Fibroblast of lung (primary cell): ENCODE measurements at regions not wholly inside any gene's neighbourhood (a gene's known extent, or its start where the extent isn't known, plus 50 kb on each side); places are given as distances from the start of the nearest gene placed in this dataset.
A peak's percentile ranks its signal among the peaks of the same experiment; 100 is the strongest.

Experiments used
- DNase-seq, 2 donors: peaks; one replicate each; pipeline versions ENCODE4 v3.0.0 to v3.0.0-alpha.2; 2010; ENCODE audit warnings: low read depth in 2 of 2
- H2AFZ ChIP-seq: 2 replicates; pipeline ENCODE4 v1.5.1; 2012; ENCODE audit warnings: low read length, control low read depth, inconsistent platforms
- H3K27ac ChIP-seq: 2 replicates; pipeline ENCODE4 v1.5.1; 2011; ENCODE audit warnings: low read length, control low read depth; ENCODE audit not compliant: insufficient read depth
- H3K27me3 ChIP-seq: 2 replicates; pipeline ENCODE4 v1.5.1; 2011; ENCODE audit warnings: mild to moderate bottlenecking, low read length; ENCODE audit not compliant: control insufficient read depth, insufficient read depth
- H3K36me3 ChIP-seq: 2 replicates; pipeline ENCODE4 v1.5.1; 2011; ENCODE audit warnings: low read length; ENCODE audit not compliant: control insufficient read depth, insufficient read depth
- H3K4me1 ChIP-seq: 2 replicates; pipeline ENCODE4 v1.5.1; 2011; ENCODE audit warnings: low read length; ENCODE audit not compliant: control insufficient read depth, insufficient read depth; ENCODE audit errors: extremely low read depth
- H3K4me2 ChIP-seq: 2 replicates; pipeline ENCODE4 v1.5.1; 2011; ENCODE audit warnings: low read length, control low read depth; ENCODE audit not compliant: insufficient read depth; ENCODE audit errors: extremely low read depth
- H3K4me3 ChIP-seq, 4 experiments: fragments of 200-600 bp in 1 of 4; sonication (generic) in 1 of 4; replicated peaks in 1 of 4; 2 replicates each; pipeline ENCODE4 v1.5.1; 2011 to 2016; ENCODE audit warnings: low read length in 4 of 4, low read depth in 3 of 4, mild to moderate bottlenecking in 3 of 4, control low read depth in 2 of 4, inconsistent platforms in 1 of 4, mixed read lengths in 1 of 4; ENCODE audit not compliant: insufficient read depth in 1 of 4; ENCODE audit errors: control extremely low read depth in 1 of 4
- H3K79me2 ChIP-seq: 2 replicates; pipeline ENCODE4 v1.5.1; 2012; ENCODE audit warnings: mild to moderate bottlenecking, low read length, inconsistent platforms; ENCODE audit not compliant: control insufficient read depth, insufficient read depth
- H3K9ac ChIP-seq: 2 replicates; pipeline ENCODE4 v1.5.1; 2011; ENCODE audit warnings: mild to moderate bottlenecking, low read length, control low read depth; ENCODE audit not compliant: insufficient read depth
- H3K9me3 ChIP-seq: 2 replicates; pipeline ENCODE4 v1.5.1; 2012; ENCODE audit warnings: low read depth, low read length; ENCODE audit not compliant: control insufficient read depth, insufficient read depth
- H4K20me1 ChIP-seq: 2 replicates; pipeline ENCODE4 v1.5.1; 2011; ENCODE audit warnings: low read length; ENCODE audit not compliant: control insufficient read depth, insufficient read depth; ENCODE audit errors: extremely low read depth
- EZH2 ChIP-seq: IDR thresholded peaks from 2 replicates; pipeline ENCODE4 v1.5.1; 2012; ENCODE audit warnings: low read length, control low read depth, mild to moderate bottlenecking; ENCODE audit errors: missing control alignments
- TF ChIP-seq, protein P1 (sequence below), 2 donors: IDR thresholded peaks in 1 of 2; conservative IDR thresholded peaks in 1 of 2; 1 replicate in 1 of 2; 2 replicates in 1 of 2; pipeline ENCODE4 v1.5.1; 2011 to 2012; ENCODE audit warnings: low read length in 2 of 2, control low read depth in 1 of 2, inconsistent platforms in 1 of 2, low read depth in 1 of 2, mild to moderate bottlenecking in 1 of 2

- no peaks in the 10 kb centered on the region for H3K36me3 ChIP-seq
- peak in 1 of 2 donors; percentile 77 for DNase-seq
- TF ChIP-seq, protein P1, sequence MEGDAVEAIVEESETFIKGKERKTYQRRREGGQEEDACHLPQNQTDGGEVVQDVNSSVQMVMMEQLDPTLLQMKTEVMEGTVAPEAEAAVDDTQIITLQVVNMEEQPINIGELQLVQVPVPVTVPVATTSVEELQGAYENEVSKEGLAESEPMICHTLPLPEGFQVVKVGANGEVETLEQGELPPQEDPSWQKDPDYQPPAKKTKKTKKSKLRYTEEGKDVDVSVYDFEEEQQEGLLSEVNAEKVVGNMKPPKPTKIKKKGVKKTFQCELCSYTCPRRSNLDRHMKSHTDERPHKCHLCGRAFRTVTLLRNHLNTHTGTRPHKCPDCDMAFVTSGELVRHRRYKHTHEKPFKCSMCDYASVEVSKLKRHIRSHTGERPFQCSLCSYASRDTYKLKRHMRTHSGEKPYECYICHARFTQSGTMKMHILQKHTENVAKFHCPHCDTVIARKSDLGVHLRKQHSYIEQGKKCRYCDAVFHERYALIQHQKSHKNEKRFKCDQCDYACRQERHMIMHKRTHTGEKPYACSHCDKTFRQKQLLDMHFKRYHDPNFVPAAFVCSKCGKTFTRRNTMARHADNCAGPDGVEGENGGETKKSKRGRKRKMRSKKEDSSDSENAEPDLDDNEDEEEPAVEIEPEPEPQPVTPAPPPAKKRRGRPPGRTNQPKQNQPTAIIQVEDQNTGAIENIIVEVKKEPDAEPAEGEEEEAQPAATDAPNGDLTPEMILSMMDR (conservative IDR thresholded peaks at IDR 0.05 in 1 of 2, IDR thresholded peaks at IDR 0.05 in 1 of 2; ENCODE audit: low read depth in 1 of 2, low read length in 2 of 2) = no peak
- H3K4me1 ChIP-seq = no peaks in the 10 kb centered on the region
- H2AFZ ChIP-seq = no peak overlapping the region
- H3K79me2 ChIP-seq = no peaks in the 10 kb centered on the region
- H3K4me3 ChIP-seq = no peak overlapping the region
- no peaks in the 10 kb centered on the region for H3K27me3 ChIP-seq
- H4K20me1 ChIP-seq = no peaks in the 10 kb centered on the region
- H3K4me2 ChIP-seq = no peak overlapping the region
- no peak overlapping the region for H3K9ac ChIP-seq
- H3K27ac ChIP-seq = no peak overlapping the region
- H3K9me3 ChIP-seq = no peaks in the 10 kb centered on the region
Observed at GRCh38 chr13:73922493-73923393, 211.5 kb downstream of the KLF12 start.

- H3K4me3 ChIP-seq = no peak overlapping the region
- H3K4me2 ChIP-seq = no peak overlapping the region
- DNase-seq = no peak
- H2AFZ ChIP-seq = no peak overlapping the region
- no peaks in the 10 kb centered on the region for H4K20me1 ChIP-seq
- H3K79me2 ChIP-seq = no peaks in the 10 kb centered on the region
- no peaks in the 10 kb centered on the region for H3K36me3 ChIP-seq
- TF ChIP-seq, protein P1 (conservative IDR thresholded peaks at IDR 0.05 in 1 of 2, IDR thresholded peaks at IDR 0.05 in 1 of 2; ENCODE audit: low read depth in 1 of 2, low read length in 2 of 2) = no peak
- TF ChIP-seq EZH2 = no peak
- H3K27me3 ChIP-seq = no peaks in the 10 kb centered on the region
- H3K9ac ChIP-seq = no peak overlapping the region
- no peaks in the 10 kb centered on the region for H3K9me3 ChIP-seq
- peaks cover 2% of the 10 kb centered on the region for H3K4me1 ChIP-seq
- H3K27ac ChIP-seq = no peak overlapping the region
Observed at GRCh38 chr13:73918691-73919090, 215.5 kb downstream of the KLF12 start.

- DNase-seq = peak in 1 of 2 donors; percentile 38
- Histone ChIP-seq H3K79me2 (no peaks in the 10 kb centered on the region), H3K27ac (no peak overlapping the region), H3K4me1 (peaks cover 4% of the 10 kb centered on the region), H4K20me1 (no peaks in the 10 kb centered on the region), H3K36me3 (no peaks in the 10 kb centered on the region), H2AFZ (no peak overlapping the region), H3K4me2 (peak overlapping the region; percentile 15), H3K27me3 (no peaks in the 10 kb centered on the region), H3K9me3 (no peaks in the 10 kb centered on the region), H3K4me3 (no peak overlapping the region), H3K9ac (no peak overlapping the region)
- no peak for TF ChIP-seq EZH2
- TF ChIP-seq, protein P1 (conservative IDR thresholded peaks at IDR 0.05 in 1 of 2, IDR thresholded peaks at IDR 0.05 in 1 of 2; ENCODE audit: low read depth in 1 of 2, low read length in 2 of 2) = no peak
Observed at GRCh38 chr13:73913751-73914518, 220.3 kb downstream of the KLF12 start.
